Body of pancreas (tissue), 4 donors: ENCODE measurements at regions not wholly inside any gene's neighbourhood (a gene's known extent, or its start where the extent isn't known, plus 50 kb on each side); places are given as distances from the start of the nearest gene placed in this dataset.

Experiments
- ATAC-seq: fragments of 150-250 bp; one replicate; pipeline ENCODE4 v1.9.1; 2016
- DNase-seq, 4 donors: peaks; one replicate each; pipeline ENCODE4 v3.0.0-alpha.2; 2019
- H3K27ac ChIP-seq, 4 donors: fragments of 200-600 bp; sonication (generic); 1 replicate in 3 of 4; 2 replicates in 1 of 4; pipeline versions ENCODE4 v1.5.1 to v1.6.1; 2016 to 2019; ENCODE audit warnings: mild to moderate bottlenecking in 1 of 4, mixed read lengths in 1 of 4, moderate library complexity in 1 of 4
- H3K27me3 ChIP-seq, 2 donors: fragments of 200-600 bp; sonication (generic); one replicate each; pipeline ENCODE4 v1.6.0; 2016; ENCODE audit warnings: mild to moderate bottlenecking in 1 of 2
- H3K36me3 ChIP-seq, 2 donors: fragments of 200-600 bp; sonication (generic); replicated peaks in 1 of 2; 2 replicates each; pipeline ENCODE4 v1.5.1; 2016; ENCODE audit warnings: low read depth in 2 of 2; ENCODE audit not compliant: insufficient read depth in 1 of 2
- H3K4me1 ChIP-seq: fragments of 200-600 bp; sonication (generic); one replicate; pipeline ENCODE4 v1.6.0; 2016
- H3K4me3 ChIP-seq, 2 donors: fragments of 200-600 bp; sonication (generic); 1 replicate in 1 of 2; 2 replicates in 1 of 2; pipeline ENCODE4 v1.5.1; 2016 to 2019
- H3K9me3 ChIP-seq, 3 donors: fragments of 200-600 bp; sonication (generic); 1 replicate in 2 of 3; 2 replicates in 1 of 3; pipeline ENCODE4 v1.5.1; 2016
- CTCF ChIP-seq, 7 experiments: fragments of 450-650 bp in 4 of 7; fragments of 200-600 bp in 3 of 7; sonication (generic) in 3 of 7; IDR thresholded peaks; one replicate each; pipeline ENCODE4 v1.5.1; 2016 to 2019; ENCODE audit warnings: antibody characterized with exemption in 7 of 7
- POLR2A ChIP-seq, 3 donors: fragments of 450-650 bp; IDR thresholded peaks; one replicate each; pipeline ENCODE4 v1.6.1; 2016; ENCODE audit warnings: antibody characterized with exemption in 3 of 3, mild to moderate bottlenecking in 2 of 3
- WGBS, 2 donors: methylation state at CpG; one replicate each; pipeline ENCODE4 v1.1.5; 2017; 5-methylcytosine and 5-hydroxymethylcytosine counted together
- intact Hi-C: fragments of 100-400 bp; cut with DNase I; formaldehyde crosslinking; loops from one replicate; pipeline ENCODE4 v1.15.1; 2023

GRCh38 chr2:117537032-117537431 lies 277.5 kb upstream of the DDX18 start:
- no peaks in the 10 kb centered on the region for H3K36me3 ChIP-seq
- H3K4me3 ChIP-seq, result no peak overlapping the region
- no peak for ATAC-seq
- WGBS, 2 donors, result 35 to 51% methylated on average over 4 of the region's 4 CpGs
- H3K4me1 ChIP-seq, result no peaks in the 10 kb centered on the region
- no peaks in the 10 kb centered on the region for H3K27me3 ChIP-seq
- no peak for TF ChIP-seq POLR2A (IDR thresholded peaks at IDR 0.05)
- no peak for TF ChIP-seq CTCF (IDR thresholded peaks at IDR 0.05)
- H3K27ac ChIP-seq, result no peak overlapping the region
- no peaks in the 10 kb centered on the region for H3K9me3 ChIP-seq
- intact Hi-C loops, result no loop called here
- no peak for DNase-seq

- Histone ChIP-seq H3K27me3 (no peaks in the 10 kb centered on the region), H3K4me3 (no peak overlapping the region), H3K36me3 (no peaks in the 10 kb centered on the region), H3K9me3 (no peaks in the 10 kb centered on the region), H3K27ac (no peak overlapping the region), H3K4me1 (no peaks in the 10 kb centered on the region)
- intact Hi-C loops, result no loop called here
- WGBS, 2 donors, result 8 to 11% methylated on average over 3 of the region's 3 CpGs
- DNase-seq (no peak), ATAC-seq (no peak)
- no peak for TF ChIP-seq POLR2A (IDR thresholded peaks at IDR 0.05)
- no peak for TF ChIP-seq CTCF (IDR thresholded peaks at IDR 0.05)
These were observed 262.6 kb upstream of the DDX18 start for GRCh38 chr2:117551858-117552257.

DNA sequence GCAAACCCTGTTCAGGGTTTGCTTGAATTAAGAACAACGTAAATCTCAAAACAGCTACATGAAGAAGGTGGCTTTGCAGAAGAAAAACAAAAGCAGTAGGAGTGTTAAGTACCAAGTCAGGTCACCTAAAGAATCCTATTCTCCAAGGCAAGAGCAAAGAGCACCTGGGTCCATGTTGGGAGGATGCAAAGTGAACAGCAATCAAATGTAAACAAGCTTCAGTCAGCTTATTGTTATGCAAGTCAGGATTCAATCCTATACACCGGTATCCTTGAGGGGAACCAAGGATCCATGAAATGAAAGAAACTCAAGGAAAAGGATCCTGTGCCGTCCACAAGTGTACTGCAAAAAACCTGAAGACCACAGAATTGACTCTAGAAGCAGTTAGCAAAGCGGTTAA lies 261.0 kb upstream of the DDX18 start:
- whole genome bisulfite sequencing, 2 donors, result 63 to 74% methylated on average over 4 of the region's 4 CpGs
- Histone ChIP-seq H3K4me3 (no peak overlapping the region), H3K27ac (no peak overlapping the region), H3K9me3 (no peaks in the 10 kb centered on the region), H3K27me3 (no peaks in the 10 kb centered on the region), H3K36me3 (no peaks in the 10 kb centered on the region), H3K4me1 (no peaks in the 10 kb centered on the region)
- ATAC-seq (no peak), DNase-seq (no peak)
- intact Hi-C loops, result no loop called here
- TF ChIP-seq CTCF (IDR thresholded peaks at IDR 0.05) (no peak), POLR2A (IDR thresholded peaks at IDR 0.05) (no peak)

DNA sequence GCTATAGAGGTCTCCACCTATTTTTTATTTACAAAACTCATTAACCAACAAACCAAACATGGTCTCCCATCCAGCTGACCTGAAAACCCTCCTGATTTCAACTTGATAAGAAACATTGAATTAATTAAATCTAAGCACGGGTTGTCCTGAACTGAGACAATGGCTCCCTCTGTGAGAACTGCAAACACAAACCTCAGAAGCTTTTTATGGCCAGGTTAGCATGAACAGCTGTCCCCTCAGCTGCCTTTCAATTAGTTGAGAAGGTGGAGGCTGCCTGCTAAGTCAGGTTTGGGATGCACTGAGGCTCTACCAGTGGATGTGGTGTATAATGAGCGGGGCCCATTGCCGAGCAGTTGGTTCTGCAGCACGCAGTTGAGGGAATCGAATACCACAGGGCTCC lies 258.5 kb upstream of the DDX18 start:
- no peaks in the 10 kb centered on the region for H3K36me3 ChIP-seq
- 66 to 68% methylated on average over 5 of the region's 5 CpGs for WGBS, 2 donors
- no peak for DNase-seq
- H3K9me3 ChIP-seq, result no peaks in the 10 kb centered on the region
- TF ChIP-seq CTCF (IDR thresholded peaks at IDR 0.05), result no peak
- intact Hi-C loops, result no loop called here
- no peak for ATAC-seq
- H3K27ac ChIP-seq, result no peak overlapping the region
- H3K27me3 ChIP-seq, result no peaks in the 10 kb centered on the region
- H3K4me1 ChIP-seq, result no peaks in the 10 kb centered on the region
- H3K4me3 ChIP-seq, result no peak overlapping the region

DNA sequence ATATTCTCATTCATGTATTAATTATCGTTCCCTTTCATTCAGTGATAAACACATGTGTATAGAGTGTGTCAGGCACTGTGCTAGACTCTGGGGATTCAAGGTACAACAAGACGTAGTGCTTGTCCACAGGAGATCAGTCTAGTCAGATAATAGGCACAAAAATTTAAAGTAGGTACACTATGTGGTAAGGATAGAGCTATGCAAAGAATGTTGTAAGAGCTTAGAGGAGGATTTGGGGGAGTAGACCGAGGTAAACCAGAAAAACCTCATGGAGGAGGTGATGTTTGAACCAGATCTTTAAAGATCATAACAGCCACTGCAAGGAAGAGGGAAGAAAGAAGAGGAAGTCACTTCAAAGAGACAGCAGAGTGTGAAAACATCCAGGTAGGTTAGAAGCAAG lies 256.9 kb upstream of the DDX18 start:
- no peaks in the 10 kb centered on the region for H3K9me3 ChIP-seq
- DNase-seq (no peak), ATAC-seq (no peak)
- H3K27me3 ChIP-seq, result no peaks in the 10 kb centered on the region
- 53 to 54% methylated on average over 3 of the region's 3 CpGs for WGBS, 2 donors
- intact Hi-C loops, result no loop called here
- no peaks in the 10 kb centered on the region for H3K36me3 ChIP-seq
- no peaks in the 10 kb centered on the region for H3K4me1 ChIP-seq
- H3K27ac ChIP-seq, result no peak overlapping the region
- no peak overlapping the region for H3K4me3 ChIP-seq
- TF ChIP-seq CTCF (IDR thresholded peaks at IDR 0.05) (no peak), POLR2A (IDR thresholded peaks at IDR 0.05) (no peak)
